ENCODE measurements at regions not wholly inside any gene's neighbourhood (a gene's known extent, or its start where the extent isn't known, plus 50 kb on each side); places are given as distances from the start of the nearest gene placed in this dataset.
A peak's percentile ranks its signal among the peaks of the same experiment; 100 is the strongest.

GRCh38 chr7:41384418-41384817 is 318.5 kb downstream of the INHBA start:
- H3K9me3 ChIP-seq (replicated peaks; ENCODE audit: control insufficient read depth, low read depth, low read length), result no peaks in the 10 kb centered on the region
- WGBS (ENCODE audit: insufficient coverage), result 92% methylated on average over 5 of the region's 12 CpGs
- H3K27me3 ChIP-seq (ENCODE audit: control insufficient read depth, insufficient read depth, low read length), result no peaks in the 10 kb centered on the region
- H3K4me1 ChIP-seq (ENCODE audit: control insufficient read depth, insufficient read depth, low read length), result no peaks in the 10 kb centered on the region
- no peak overlapping the region for H3K27ac ChIP-seq (ENCODE audit: low read length)
- H3K4me3 ChIP-seq (ENCODE audit: low read length), result no peak overlapping the region
- H3K36me3 ChIP-seq (ENCODE audit: control insufficient read depth, insufficient read depth, low read length), result no peaks in the 10 kb centered on the region
- DNase-seq, result no peak

GRCh38 chr7:41383596-41383995 is 319.3 kb downstream of the INHBA start:
- 60% methylated on average over 1 of the region's 3 CpGs for WGBS (ENCODE audit: insufficient coverage)
- H3K4me3 ChIP-seq (ENCODE audit: low read length), result no peak overlapping the region
- DNase-seq, result no peak
- no peaks in the 10 kb centered on the region for H3K9me3 ChIP-seq (replicated peaks; ENCODE audit: control insufficient read depth, low read depth, low read length)
- no peaks in the 10 kb centered on the region for H3K27me3 ChIP-seq (ENCODE audit: control insufficient read depth, insufficient read depth, low read length)
- no peak overlapping the region for H3K27ac ChIP-seq (ENCODE audit: low read length)
- H3K36me3 ChIP-seq (ENCODE audit: control insufficient read depth, insufficient read depth, low read length), result no peaks in the 10 kb centered on the region
- H3K4me1 ChIP-seq (ENCODE audit: control insufficient read depth, insufficient read depth, low read length), result no peaks in the 10 kb centered on the region

GRCh38 chr7:41378156-41378555 is 324.7 kb downstream of the INHBA start:
- no peaks in the 10 kb centered on the region for H3K9me3 ChIP-seq (replicated peaks; ENCODE audit: control insufficient read depth, low read depth, low read length)
- WGBS (ENCODE audit: insufficient coverage), result no CpG with 5 or more reads among the region's 2 CpGs
- no peak for DNase-seq

GRCh38 chr7:41375582-41375981 is 327.3 kb downstream of the INHBA start:
- H3K27ac ChIP-seq (ENCODE audit: low read length), result no peak overlapping the region
- no peaks in the 10 kb centered on the region for H3K4me1 ChIP-seq (ENCODE audit: control insufficient read depth, insufficient read depth, low read length)
- H3K4me3 ChIP-seq (ENCODE audit: low read length), result no peak overlapping the region
- H3K9me3 ChIP-seq (replicated peaks; ENCODE audit: control insufficient read depth, low read depth, low read length), result no peaks in the 10 kb centered on the region
- no peak for DNase-seq
- H3K27me3 ChIP-seq (ENCODE audit: control insufficient read depth, insufficient read depth, low read length), result no peaks in the 10 kb centered on the region
- H3K36me3 ChIP-seq (ENCODE audit: control insufficient read depth, insufficient read depth, low read length), result no peaks in the 10 kb centered on the region
- WGBS (ENCODE audit: insufficient coverage), result no CpG with 5 or more reads among the region's 1 CpG

More at GRCh38 chr7:41378156-41378555, 324.7 kb downstream of the INHBA start:
- Histone ChIP-seq H3K27me3 (ENCODE audit: control insufficient read depth, insufficient read depth, low read length) (no peaks in the 10 kb centered on the region), H3K4me3 (ENCODE audit: low read length) (no peak overlapping the region), H3K27ac (ENCODE audit: low read length) (no peak overlapping the region), H3K36me3 (ENCODE audit: control insufficient read depth, insufficient read depth, low read length) (no peaks in the 10 kb centered on the region), H3K4me1 (ENCODE audit: control insufficient read depth, insufficient read depth, low read length) (no peaks in the 10 kb centered on the region)

GRCh38 chr7:41374150-41374848 is 328.6 kb downstream of the INHBA start:
- Histone ChIP-seq H3K27ac (ENCODE audit: low read length) (no peak overlapping the region), H3K36me3 (ENCODE audit: control insufficient read depth, insufficient read depth, low read length) (no peaks in the 10 kb centered on the region), H3K27me3 (ENCODE audit: control insufficient read depth, insufficient read depth, low read length) (no peaks in the 10 kb centered on the region), H3K4me3 (ENCODE audit: low read length) (no peak overlapping the region), H3K9me3 (replicated peaks; ENCODE audit: control insufficient read depth, low read depth, low read length) (no peaks in the 10 kb centered on the region), H3K4me1 (ENCODE audit: control insufficient read depth, insufficient read depth, low read length) (no peaks in the 10 kb centered on the region)
- peak; percentile 39 for DNase-seq
- 71% methylated on average over 1 of the region's 6 CpGs for WGBS (ENCODE audit: insufficient coverage)

GRCh38 chr7:41367967-41368882 is 334.7 kb downstream of the INHBA start:
- H3K9me3 ChIP-seq (replicated peaks; ENCODE audit: control insufficient read depth, low read depth, low read length), result no peaks in the 10 kb centered on the region
- peak overlapping the region; percentile 3 for H3K27ac ChIP-seq (ENCODE audit: low read length)
- H3K4me1 ChIP-seq (ENCODE audit: control insufficient read depth, insufficient read depth, low read length), result no peaks in the 10 kb centered on the region
- no peaks in the 10 kb centered on the region for H3K27me3 ChIP-seq (ENCODE audit: control insufficient read depth, insufficient read depth, low read length)
- DNase-seq, result peak; percentile 57
- H3K4me3 ChIP-seq (ENCODE audit: low read length), result no peak overlapping the region
- 73% methylated on average over 5 of the region's 11 CpGs for WGBS (ENCODE audit: insufficient coverage)
- H3K36me3 ChIP-seq (ENCODE audit: control insufficient read depth, insufficient read depth, low read length), result no peaks in the 10 kb centered on the region

GRCh38 chr7:41351091-41351490 is 351.8 kb downstream of the INHBA start:
- Histone ChIP-seq H3K36me3 (ENCODE audit: control insufficient read depth, insufficient read depth, low read length) (no peaks in the 10 kb centered on the region), H3K27ac (ENCODE audit: low read length) (no peak overlapping the region), H3K4me3 (ENCODE audit: low read length) (no peak overlapping the region), H3K9me3 (replicated peaks; ENCODE audit: control insufficient read depth, low read depth, low read length) (no peaks in the 10 kb centered on the region), H3K4me1 (ENCODE audit: control insufficient read depth, insufficient read depth, low read length) (no peaks in the 10 kb centered on the region), H3K27me3 (ENCODE audit: control insufficient read depth, insufficient read depth, low read length) (no peaks in the 10 kb centered on the region)
- WGBS (ENCODE audit: insufficient coverage), result no CpG with 5 or more reads among the region's 1 CpG
- DNase-seq, result no peak

GRCh38 chr7:41346878-41347277 is 356.0 kb downstream of the INHBA start:
- WGBS (ENCODE audit: insufficient coverage), result 93% methylated on average over 3 of the region's 5 CpGs
- Histone ChIP-seq H3K27ac (ENCODE audit: low read length) (no peak overlapping the region), H3K4me3 (ENCODE audit: low read length) (no peak overlapping the region), H3K36me3 (ENCODE audit: control insufficient read depth, insufficient read depth, low read length) (no peaks in the 10 kb centered on the region), H3K9me3 (replicated peaks; ENCODE audit: control insufficient read depth, low read depth, low read length) (no peaks in the 10 kb centered on the region), H3K27me3 (ENCODE audit: control insufficient read depth, insufficient read depth, low read length) (no peaks in the 10 kb centered on the region), H3K4me1 (ENCODE audit: control insufficient read depth, insufficient read depth, low read length) (no peaks in the 10 kb centered on the region)
- no peak for DNase-seq

GRCh38 chr7:41339913-41340676 is 362.8 kb downstream of the INHBA start:
- Histone ChIP-seq H3K4me1 (ENCODE audit: control insufficient read depth, insufficient read depth, low read length) (no peaks in the 10 kb centered on the region), H3K4me3 (ENCODE audit: low read length) (no peak overlapping the region)

GRCh38 chr7:41336981-41337380 is 365.9 kb downstream of the INHBA start:
- H3K36me3 ChIP-seq (ENCODE audit: control insufficient read depth, insufficient read depth, low read length), result no peaks in the 10 kb centered on the region
- H3K4me1 ChIP-seq (ENCODE audit: control insufficient read depth, insufficient read depth, low read length), result no peaks in the 10 kb centered on the region
- no peaks in the 10 kb centered on the region for H3K27me3 ChIP-seq (ENCODE audit: control insufficient read depth, insufficient read depth, low read length)
- no CpG with 5 or more reads among the region's 5 CpGs for WGBS (ENCODE audit: insufficient coverage)
- peak; percentile 30 for DNase-seq
- H3K4me3 ChIP-seq (ENCODE audit: low read length), result no peak overlapping the region
- no peaks in the 10 kb centered on the region for H3K9me3 ChIP-seq (replicated peaks; ENCODE audit: control insufficient read depth, low read depth, low read length)
- H3K27ac ChIP-seq (ENCODE audit: low read length), result no peak overlapping the region

More at GRCh38 chr7:41339913-41340676, 362.8 kb downstream of the INHBA start:
- WGBS (ENCODE audit: insufficient coverage), result 85% methylated on average over 2 of the region's 8 CpGs
- Histone ChIP-seq H3K9me3 (replicated peaks; ENCODE audit: control insufficient read depth, low read depth, low read length) (no peaks in the 10 kb centered on the region), H3K27ac (ENCODE audit: low read length) (no peak overlapping the region), H3K27me3 (ENCODE audit: control insufficient read depth, insufficient read depth, low read length) (no peaks in the 10 kb centered on the region), H3K36me3 (ENCODE audit: control insufficient read depth, insufficient read depth, low read length) (no peaks in the 10 kb centered on the region)
- no peak for DNase-seq

Measured in muscle of leg (tissue), 3 donors.